WTC11 (cell line): ENCODE measurements at regions not wholly inside any gene's neighbourhood (a gene's known extent, or its start where the extent isn't known, plus 50 kb on each side); places are given as distances from the start of the nearest gene placed in this dataset.

Experiments used
- ATAC-seq: fragments of 200-7000 bp; cut with Tn5 transposase; 2 replicates; pipeline ENCODE4 v1.10.0; 2021; ENCODE audit warnings: mild to moderate bottlenecking, moderate library complexity
- CTCF ChIA-PET: fragments of 300-600 bp; sonication (Branson Sonifier 250); formaldehyde crosslinking; loops from one replicate; lab custom pipeline; 2021; ENCODE audit warnings: antibody characterized with exemption; lab: Charles Lee
- POLR2A ChIA-PET: fragments of 350-600 bp; sonication (Branson Sonifier 250); formaldehyde crosslinking; loops from one replicate; lab custom pipeline; 2021; ENCODE audit warnings: antibody characterized with exemption; lab: Charles Lee
- DNase-seq: peaks from one replicate; pipeline ENCODE4 v3.0.0; 2021; ENCODE audit warnings: low spot score
- H3K27ac Mint-ChIP-seq: 2 replicates; pipeline ENCODE4 v1.8.0; 2021; ENCODE audit warnings: mixed read lengths
- H3K27me3 Mint-ChIP-seq: 2 replicates; pipeline ENCODE4 v1.8.0; 2021; ENCODE audit warnings: low read depth, mild to moderate bottlenecking, moderate library complexity, mixed read lengths
- H3K36me3 Mint-ChIP-seq: 2 replicates; pipeline ENCODE4 v1.8.0; 2021; ENCODE audit warnings: mixed read lengths
- H3K4me1 Mint-ChIP-seq: 2 replicates; pipeline ENCODE4 v1.8.0; 2022; ENCODE audit warnings: mixed read lengths
- H3K4me3 Mint-ChIP-seq: 2 replicates; pipeline ENCODE4 v1.8.0; 2021; ENCODE audit warnings: mild to moderate bottlenecking, moderate library complexity, mixed read lengths
- H3K9me3 Mint-ChIP-seq: 2 replicates; pipeline ENCODE4 v1.8.0; 2021; ENCODE audit warnings: mixed read lengths
- ATF1 ChIP-seq: sonication (generic); formaldehyde crosslinking; IDR thresholded peaks from 2 replicates; pipeline ENCODE4 v1.8.1; 2023; ENCODE audit warnings: mild to moderate bottlenecking, moderate library complexity, missing genetic modification reagents
- ATF3 ChIP-seq: sonication (generic); formaldehyde crosslinking; conservative IDR thresholded peaks from 2 replicates; pipeline ENCODE4 v1.8.1; 2022; ENCODE audit warnings: mild to moderate bottlenecking, missing genetic modification reagents
- CDX4 ChIP-seq: fragments of 250-450 bp; sonication (Bioruptor Pico); IDR thresholded peaks from 2 replicates; pipeline ENCODE4 v1.9.0; 2021; ENCODE audit warnings: moderate library complexity, mild to moderate bottlenecking, inconsistent platforms, borderline replicate concordance
- CREM ChIP-seq: sonication (generic); formaldehyde crosslinking; IDR thresholded peaks from 2 replicates; pipeline ENCODE4 v1.8.1; 2022; ENCODE audit warnings: mild to moderate bottlenecking, missing genetic modification reagents, moderate library complexity
- E2F4 ChIP-seq: sonication (generic); formaldehyde crosslinking; IDR thresholded peaks from 2 replicates; pipeline ENCODE4 v1.8.1; 2022; ENCODE audit warnings: low read depth, mild to moderate bottlenecking, moderate library complexity, missing genetic modification reagents, borderline replicate concordance
- ELF4 ChIP-seq: sonication (generic); formaldehyde crosslinking; IDR thresholded peaks from 2 replicates; pipeline ENCODE4 v1.8.1; 2022; ENCODE audit warnings: low read depth, mild to moderate bottlenecking, moderate library complexity, missing genetic modification reagents
- MXD4 ChIP-seq: fragments of 250-450 bp; sonication (Bioruptor Pico); IDR thresholded peaks from 2 replicates; pipeline ENCODE4 v1.8.0; 2021; ENCODE audit warnings: mild to moderate bottlenecking, moderate library complexity, borderline replicate concordance
- NFE2L1 ChIP-seq: sonication (generic); formaldehyde crosslinking; IDR thresholded peaks from 2 replicates; pipeline ENCODE4 v1.8.1; 2023; ENCODE audit warnings: missing genetic modification reagents
- SMAD3 ChIP-seq: sonication (generic); formaldehyde crosslinking; IDR thresholded peaks from 2 replicates; pipeline ENCODE4 v1.8.0; 2022; ENCODE audit warnings: missing genetic modification reagents, mild to moderate bottlenecking, borderline replicate concordance
- TEAD4 ChIP-seq: sonication (generic); formaldehyde crosslinking; IDR thresholded peaks from 2 replicates; pipeline ENCODE4 v1.8.0; 2022; ENCODE audit warnings: mild to moderate bottlenecking, missing genetic modification reagents
- ZNF219 ChIP-seq: sonication (generic); formaldehyde crosslinking; IDR thresholded peaks from 2 replicates; pipeline ENCODE4 v1.8.0; 2023; ENCODE audit warnings: missing genetic modification reagents, mild to moderate bottlenecking, borderline replicate concordance
- ZNF263 ChIP-seq: sonication (generic); formaldehyde crosslinking; IDR thresholded peaks from 2 replicates; pipeline ENCODE4 v1.8.1; 2022; ENCODE audit warnings: low read depth, mild to moderate bottlenecking, moderate library complexity, missing genetic modification reagents
- ZNF396 ChIP-seq: fragments of 250-450 bp; sonication (Bioruptor Pico); IDR thresholded peaks from 2 replicates; pipeline ENCODE4 v1.8.0; 2021; ENCODE audit warnings: mild to moderate bottlenecking, moderate library complexity, borderline replicate concordance
- ZNF425 ChIP-seq: fragments of 250-450 bp; sonication (Bioruptor Pico); conservative IDR thresholded peaks from 2 replicates; pipeline ENCODE4 v1.9.0; 2021; ENCODE audit warnings: mild to moderate bottlenecking
- ZNF512 ChIP-seq: sonication (generic); formaldehyde crosslinking; IDR thresholded peaks from 2 replicates; pipeline ENCODE4 v1.8.1; 2022; ENCODE audit warnings: missing genetic modification reagents, borderline replicate concordance
- TF ChIP-seq, protein P1 (sequence below): sonication (generic); formaldehyde crosslinking; IDR thresholded peaks from 2 replicates; pipeline ENCODE4 v1.8.1; 2022; ENCODE audit warnings: low read depth, missing genetic modification reagents, borderline replicate concordance
- TF ChIP-seq, protein P2 (sequence below): sonication (generic); formaldehyde crosslinking; IDR thresholded peaks from 2 replicates; pipeline ENCODE4 v1.8.0; 2022; ENCODE audit warnings: mild to moderate bottlenecking, missing genetic modification reagents
- TF ChIP-seq, protein P3 (sequence below): sonication (generic); formaldehyde crosslinking; IDR thresholded peaks from 2 replicates; pipeline ENCODE4 v1.8.1; 2023; ENCODE audit warnings: mild to moderate bottlenecking, missing genetic modification reagents

GRCh38 chr14:21997300-21997699, 323.7 kb upstream of the OR4E1 start:
- DNase-seq (peak; percentile 39), ATAC-seq (peak; percentile 100)
- ChIA-PET POLR2A (interaction anchor here (0.9 kb wide), 1 partner anchor 9 kb away, joined by 3 read pairs; no protein-coding TSS in a partner anchor), CTCF (interaction anchor here (0.6 to 4.4 kb wide), 59 partner anchors 8 to 229 kb away, joined by 3 to 119 read pairs (median 5); no protein-coding TSS in a partner anchor)
- no peak for TF ChIP-seq ZNF219 (CRISPR knock-in tag)
- no peak for TF ChIP-seq MXD4
- TF ChIP-seq ATF3 (CRISPR knock-in tag), result no peak
- no peak for TF ChIP-seq ATF1
- no peak for TF ChIP-seq SMAD3 (CRISPR knock-in tag)
- TF ChIP-seq ZNF425 (CRISPR knock-in tag), result no peak
- no peak for TF ChIP-seq TEAD4 (CRISPR knock-in tag)
- TF ChIP-seq ZNF512, result no peak
- no peak for TF ChIP-seq CDX4 (CRISPR knock-in tag)
- TF ChIP-seq NFE2L1 (CRISPR knock-in tag), result no peak
- TF ChIP-seq, protein P1, sequence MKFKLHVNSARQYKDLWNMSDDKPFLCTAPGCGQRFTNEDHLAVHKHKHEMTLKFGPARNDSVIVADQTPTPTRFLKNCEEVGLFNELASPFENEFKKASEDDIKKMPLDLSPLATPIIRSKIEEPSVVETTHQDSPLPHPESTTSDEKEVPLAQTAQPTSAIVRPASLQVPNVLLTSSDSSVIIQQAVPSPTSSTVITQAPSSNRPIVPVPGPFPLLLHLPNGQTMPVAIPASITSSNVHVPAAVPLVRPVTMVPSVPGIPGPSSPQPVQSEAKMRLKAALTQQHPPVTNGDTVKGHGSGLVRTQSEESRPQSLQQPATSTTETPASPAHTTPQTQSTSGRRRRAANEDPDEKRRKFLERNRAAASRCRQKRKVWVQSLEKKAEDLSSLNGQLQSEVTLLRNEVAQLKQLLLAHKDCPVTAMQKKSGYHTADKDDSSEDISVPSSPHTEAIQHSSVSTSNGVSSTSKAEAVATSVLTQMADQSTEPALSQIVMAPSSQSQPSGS (CRISPR knock-in tag), result no peak
- TF ChIP-seq, protein P2, sequence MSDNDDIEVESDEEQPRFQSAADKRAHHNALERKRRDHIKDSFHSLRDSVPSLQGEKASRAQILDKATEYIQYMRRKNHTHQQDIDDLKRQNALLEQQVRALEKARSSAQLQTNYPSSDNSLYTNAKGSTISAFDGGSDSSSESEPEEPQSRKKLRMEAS (CRISPR knock-in tag), result no peak
- TF ChIP-seq, protein P3, sequence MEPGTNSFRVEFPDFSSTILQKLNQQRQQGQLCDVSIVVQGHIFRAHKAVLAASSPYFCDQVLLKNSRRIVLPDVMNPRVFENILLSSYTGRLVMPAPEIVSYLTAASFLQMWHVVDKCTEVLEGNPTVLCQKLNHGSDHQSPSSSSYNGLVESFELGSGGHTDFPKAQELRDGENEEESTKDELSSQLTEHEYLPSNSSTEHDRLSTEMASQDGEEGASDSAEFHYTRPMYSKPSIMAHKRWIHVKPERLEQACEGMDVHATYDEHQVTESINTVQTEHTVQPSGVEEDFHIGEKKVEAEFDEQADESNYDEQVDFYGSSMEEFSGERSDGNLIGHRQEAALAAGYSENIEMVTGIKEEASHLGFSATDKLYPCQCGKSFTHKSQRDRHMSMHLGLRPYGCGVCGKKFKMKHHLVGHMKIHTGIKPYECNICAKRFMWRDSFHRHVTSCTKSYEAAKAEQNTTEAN (CRISPR knock-in tag), result no peak
- no peak for TF ChIP-seq ZNF263 (CRISPR knock-in tag)
- TF ChIP-seq ZNF396, result no peak
- no peak for TF ChIP-seq E2F4 (CRISPR knock-in tag)
- TF ChIP-seq ELF4 (CRISPR knock-in tag), result no peak
- no peak for TF ChIP-seq CREM
- Mint-ChIP-seq H3K4me1 (peaks cover 3% of the 10 kb centered on the region), H3K36me3 (no peaks in the 10 kb centered on the region), H3K27me3 (no peaks in the 10 kb centered on the region), H3K9me3 (no peaks in the 10 kb centered on the region), H3K4me3 (no peak overlapping the region), H3K27ac (peak overlapping the region; percentile 63; the same call in 1 of the 2 replicates)
